HL-60 (cell line): ENCODE measurements at regions not wholly inside any gene's neighbourhood (a gene's known extent, or its start where the extent isn't known, plus 50 kb on each side); places are given as distances from the start of the nearest gene placed in this dataset.

ENCODE experiments used
- DNase-seq, 2 experiments: peaks; one replicate each; pipeline ENCODE4 v3.0.0-alpha.2; 2010 to 2020; ENCODE audit warnings: low read depth in 1 of 2, low spot score in 1 of 2
- H3K27ac ChIP-seq: fragments of 250-450 bp; sonication (Bioruptor Pico); replicated peaks from 2 replicates; pipeline ENCODE4 v1.5.1; 2020; ENCODE audit warnings: mild to moderate bottlenecking, moderate library complexity
- H3K27me3 ChIP-seq: fragments of 250-450 bp; sonication (Bioruptor Pico); 2 replicates; pipeline ENCODE4 v1.5.1; 2021; ENCODE audit warnings: mild to moderate bottlenecking, moderate library complexity; ENCODE audit not compliant: insufficient read depth, poor library complexity, severe bottlenecking
- H3K4me3 ChIP-seq: replicated peaks from 2 replicates; pipeline ENCODE4 v1.5.1; 2011; ENCODE audit warnings: mild to moderate bottlenecking, control low read depth, low read length; ENCODE audit not compliant: insufficient read depth
- CTCF ChIP-seq: IDR thresholded peaks from one replicate; pipeline ENCODE4 v1.5.1; 2011; ENCODE audit warnings: low read length, control low read depth, inconsistent platforms; ENCODE audit not compliant: insufficient read depth
- GABPA ChIP-seq: IDR thresholded peaks from 2 replicates; pipeline ENCODE4 v1.6.1; 2012; ENCODE audit warnings: low read depth
- POLR2AphosphoS5 ChIP-seq: IDR thresholded peaks from 2 replicates; pipeline ENCODE4 v1.6.1; 2012; ENCODE audit warnings: low read depth
- REST ChIP-seq: IDR thresholded peaks from 2 replicates; pipeline ENCODE4 v1.6.1; 2012; ENCODE audit warnings: low read depth; ENCODE audit not compliant: insufficient replicate concordance
- SPI1 ChIP-seq: IDR thresholded peaks from 2 replicates; pipeline ENCODE4 v1.6.1; 2012; ENCODE audit warnings: low read depth, mild to moderate bottlenecking, borderline replicate concordance

DNA sequence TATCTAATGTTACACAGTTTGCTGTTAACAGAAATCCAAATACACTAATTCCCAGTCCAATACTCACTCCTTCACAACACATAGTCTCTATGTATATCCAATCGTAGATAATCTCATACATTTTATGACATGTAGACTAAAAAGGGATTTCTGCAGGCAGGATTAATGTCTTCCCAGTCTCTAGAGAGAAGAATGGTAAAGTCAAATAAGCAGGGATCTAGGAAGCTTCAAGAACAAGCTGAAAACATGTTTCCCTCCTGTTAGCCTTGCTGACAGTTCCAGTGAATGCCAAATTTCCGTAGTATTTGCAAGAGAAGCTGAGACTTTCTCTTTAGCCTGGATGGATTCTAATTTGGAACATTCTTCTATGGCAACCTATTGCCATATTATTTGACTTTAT lies 500.1 kb downstream of the IGSF11 start:
- Histone ChIP-seq H3K4me3 (no peak overlapping the region), H3K27me3 (no peaks in the 10 kb centered on the region), H3K27ac (no peak overlapping the region)
- TF ChIP-seq GABPA: no peak
- TF ChIP-seq REST: no peak
- TF ChIP-seq CTCF: no peak
- TF ChIP-seq SPI1: no peak
- no peak for TF ChIP-seq POLR2AphosphoS5
- DNase-seq: no peak

DNA sequence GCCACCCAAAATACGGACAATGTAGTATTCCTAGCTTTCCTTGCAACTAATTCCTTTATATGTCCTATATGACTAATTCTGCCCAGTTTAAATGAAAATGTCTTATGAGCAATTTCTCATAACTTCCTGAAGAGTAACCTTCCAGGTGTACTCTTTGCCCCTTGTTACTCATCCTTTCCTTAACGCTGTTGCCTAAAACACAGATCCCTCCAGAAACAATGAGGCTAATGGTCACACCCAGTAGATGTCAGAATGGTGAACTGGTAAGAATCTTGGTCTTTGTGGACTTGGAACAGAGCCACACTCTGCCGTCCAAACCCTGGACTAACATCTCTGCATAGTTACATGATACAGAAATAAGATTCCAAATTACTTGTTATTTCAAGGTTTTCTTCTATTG lies 497.9 kb downstream of the IGSF11 start:
- Histone ChIP-seq H3K27me3 (no peaks in the 10 kb centered on the region), H3K27ac (no peak overlapping the region), H3K4me3 (no peak overlapping the region)
- TF ChIP-seq SPI1: no peak
- TF ChIP-seq REST: no peak
- no peak for TF ChIP-seq CTCF
- TF ChIP-seq GABPA: no peak
- TF ChIP-seq POLR2AphosphoS5: no peak
- DNase-seq: no peak

GRCh38 chr3:118537454-118537853 lies 497.2 kb downstream of the IGSF11 start:
- no peaks in the 10 kb centered on the region for H3K27me3 ChIP-seq
- H3K4me3 ChIP-seq: no peak overlapping the region
- TF ChIP-seq CTCF (no peak), POLR2AphosphoS5 (no peak), REST (no peak)
- no peak for DNase-seq
- H3K27ac ChIP-seq: no peak overlapping the region
